ENCODE measurements at regions not wholly inside any gene's neighbourhood (a gene's known extent, or its start where the extent isn't known, plus 50 kb on each side); places are given as distances from the start of the nearest gene placed in this dataset.

DNA sequence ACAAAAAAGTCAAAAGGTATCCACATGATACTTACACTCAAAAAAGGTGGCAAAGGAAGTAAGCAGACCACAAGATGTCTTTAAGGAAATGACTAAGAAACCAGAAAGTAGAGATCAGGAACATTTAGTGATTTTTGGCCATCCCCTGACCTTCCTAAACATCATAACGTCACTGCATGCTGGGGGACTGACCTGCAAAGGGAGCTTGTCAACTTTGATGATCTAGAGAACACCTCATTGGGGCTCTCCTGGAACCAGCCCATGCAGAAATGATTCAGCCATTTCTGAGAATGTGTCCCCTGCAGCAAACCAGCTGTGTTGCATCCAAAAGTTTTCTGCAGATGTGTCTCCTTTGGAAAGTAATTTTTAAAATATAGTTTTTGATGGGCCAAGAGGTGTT is 152.2 kb upstream of the RASSF8 start:
- no peak for DNase-seq (ENCODE audit: extremely low read depth in 1 of 11, low read depth in 9 of 11, low spot score in 4 of 11)

GRCh38 chr12:25808604-25809003 is 149.9 kb upstream of the RASSF8 start:
- no peak for DNase-seq (ENCODE audit: extremely low read depth in 1 of 11, low read depth in 9 of 11, low spot score in 4 of 11)

DNA sequence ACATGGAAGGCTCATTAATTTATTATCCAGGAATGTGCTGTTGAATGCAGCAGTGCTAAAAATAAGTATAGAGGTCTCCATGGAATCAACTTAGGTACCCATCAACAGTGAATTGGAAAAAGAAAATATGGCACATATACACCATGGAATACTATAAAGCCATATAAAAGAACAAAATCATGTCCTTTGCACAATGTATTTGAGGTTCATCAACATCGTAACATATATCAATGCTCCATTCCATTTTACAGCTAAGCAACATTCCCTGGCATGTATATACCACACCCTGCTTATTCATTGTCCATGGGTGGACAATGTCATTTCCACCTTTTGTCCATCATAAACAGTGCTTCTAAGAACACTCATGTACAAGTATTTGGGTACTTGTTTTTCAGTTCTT is 147.8 kb upstream of the RASSF8 start:
- DNase-seq (ENCODE audit: extremely low read depth in 1 of 11, low read depth in 9 of 11, low spot score in 4 of 11), result no peak

GRCh38 chr12:25811656-25812126 is 146.8 kb upstream of the RASSF8 start:
- no peak for DNase-seq (ENCODE audit: extremely low read depth in 1 of 11, low read depth in 9 of 11, low spot score in 4 of 11)

GRCh38 chr12:25812295-25812694 is 146.2 kb upstream of the RASSF8 start:
- no peak for DNase-seq (ENCODE audit: extremely low read depth in 1 of 11, low read depth in 9 of 11, low spot score in 4 of 11)

- no peak for DNase-seq (ENCODE audit: extremely low read depth in 1 of 11, low read depth in 9 of 11, low spot score in 4 of 11)
These were observed 144.6 kb upstream of the RASSF8 start for GRCh38 chr12:25813843-25814242.

GRCh38 chr12:25816637-25817036 is 141.8 kb upstream of the RASSF8 start:
- DNase-seq (ENCODE audit: extremely low read depth in 1 of 11, low read depth in 9 of 11, low spot score in 4 of 11), result no peak

DNA sequence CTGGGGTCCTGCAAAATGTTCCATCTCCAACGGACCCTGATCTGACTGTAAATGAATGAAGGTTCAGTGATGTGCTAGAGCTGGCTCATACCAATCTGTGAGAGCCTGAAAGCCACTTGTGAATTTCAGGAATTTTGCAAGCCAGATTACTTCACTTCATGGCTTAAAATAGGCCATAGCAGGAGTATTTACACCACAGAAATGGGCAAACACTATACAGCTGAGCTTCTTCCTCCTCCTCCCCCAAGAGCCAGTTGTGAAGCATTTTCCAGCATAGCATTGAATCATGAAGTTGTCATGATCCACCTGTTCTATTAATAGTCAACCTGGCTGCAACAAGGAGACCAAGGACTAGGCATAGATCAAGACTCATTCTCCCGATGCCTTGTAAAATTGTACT is 141.3 kb upstream of the RASSF8 start:
- DNase-seq (ENCODE audit: extremely low read depth in 1 of 11, low read depth in 9 of 11, low spot score in 4 of 11), result no peak

GRCh38 chr12:25818596-25819390 is 139.7 kb upstream of the RASSF8 start:
- no peak for DNase-seq (ENCODE audit: extremely low read depth in 1 of 11, low read depth in 9 of 11, low spot score in 4 of 11)

- DNase-seq (ENCODE audit: extremely low read depth in 1 of 11, low read depth in 9 of 11, low spot score in 4 of 11), result no peak
These were observed 138.8 kb upstream of the RASSF8 start for GRCh38 chr12:25819691-25820090.

DNA sequence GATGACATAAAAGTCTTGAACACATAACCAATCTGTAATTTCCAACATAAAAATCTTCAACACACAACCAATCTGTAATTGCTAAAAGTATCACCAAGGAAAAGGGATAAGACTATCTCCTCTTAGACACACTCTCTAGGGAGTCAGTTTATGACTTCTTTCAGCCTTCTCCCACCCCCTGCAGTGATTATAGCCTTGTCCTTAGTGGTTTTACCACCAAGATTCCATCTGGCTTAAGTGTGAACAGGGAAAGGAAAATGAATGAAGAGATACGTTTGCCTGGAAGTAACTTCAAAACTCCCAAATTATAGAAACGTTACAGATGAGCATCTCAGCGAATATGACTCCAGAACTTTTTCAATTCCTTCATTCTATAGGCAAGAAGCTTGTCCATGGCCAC is 136.2 kb upstream of the RASSF8 start:
- no peak for DNase-seq (ENCODE audit: extremely low read depth in 1 of 11, low read depth in 9 of 11, low spot score in 4 of 11)

DNA sequence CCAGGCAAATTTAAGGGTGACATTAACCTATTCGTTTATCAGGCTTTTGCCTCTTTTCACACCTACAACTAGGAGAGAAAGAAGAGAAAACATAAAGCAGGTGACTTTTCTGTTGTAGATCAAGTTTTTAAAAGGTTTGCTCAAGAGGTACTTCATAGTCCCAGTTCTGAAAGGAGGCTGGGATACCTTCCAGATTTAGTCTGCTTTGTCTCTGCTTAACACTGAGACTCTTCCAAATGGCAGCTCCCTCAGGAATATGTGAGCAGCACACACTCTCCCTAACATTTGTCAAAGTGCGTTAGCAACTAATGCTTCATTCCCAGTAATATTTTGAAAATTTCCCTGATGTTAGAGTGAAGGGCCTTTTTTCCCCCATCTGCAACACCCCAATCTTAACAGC is 133.7 kb upstream of the RASSF8 start:
- no peak for DNase-seq (ENCODE audit: extremely low read depth in 1 of 11, low read depth in 9 of 11, low spot score in 4 of 11)

- DNase-seq (ENCODE audit: extremely low read depth in 1 of 11, low read depth in 9 of 11, low spot score in 4 of 11), result no peak
These were observed 133.0 kb upstream of the RASSF8 start for GRCh38 chr12:25825446-25825845.

DNA sequence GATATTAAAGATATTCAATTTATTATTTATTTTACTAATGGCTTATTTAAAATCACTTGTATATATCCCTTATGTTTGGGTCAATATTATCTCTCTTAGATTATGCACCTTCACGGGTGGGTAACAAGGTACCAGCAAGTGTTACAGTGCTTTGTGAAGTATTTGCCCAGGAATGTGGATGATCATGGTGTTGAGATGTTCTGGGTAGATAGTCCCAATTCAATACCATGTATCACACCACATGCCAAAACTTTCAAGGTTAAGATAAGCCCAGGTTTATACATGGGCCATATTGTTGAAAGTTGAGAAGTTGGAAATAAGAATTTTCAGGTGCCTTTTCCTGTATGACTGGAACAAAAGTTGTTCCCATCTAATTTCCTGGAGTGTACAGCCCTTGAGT is 131.3 kb upstream of the RASSF8 start:
- DNase-seq (ENCODE audit: extremely low read depth in 1 of 11, low read depth in 9 of 11, low spot score in 4 of 11), result no peak

GRCh38 chr12:25827747-25828146 is 130.7 kb upstream of the RASSF8 start:
- DNase-seq (ENCODE audit: extremely low read depth in 1 of 11, low read depth in 9 of 11, low spot score in 4 of 11), result no peak

GRCh38 chr12:25828188-25828587 is 130.3 kb upstream of the RASSF8 start:
- peak in 2 of 11 donors; percentile 12 to 18 for DNase-seq (ENCODE audit: extremely low read depth in 1 of 11, low read depth in 9 of 11, low spot score in 4 of 11)

DNA sequence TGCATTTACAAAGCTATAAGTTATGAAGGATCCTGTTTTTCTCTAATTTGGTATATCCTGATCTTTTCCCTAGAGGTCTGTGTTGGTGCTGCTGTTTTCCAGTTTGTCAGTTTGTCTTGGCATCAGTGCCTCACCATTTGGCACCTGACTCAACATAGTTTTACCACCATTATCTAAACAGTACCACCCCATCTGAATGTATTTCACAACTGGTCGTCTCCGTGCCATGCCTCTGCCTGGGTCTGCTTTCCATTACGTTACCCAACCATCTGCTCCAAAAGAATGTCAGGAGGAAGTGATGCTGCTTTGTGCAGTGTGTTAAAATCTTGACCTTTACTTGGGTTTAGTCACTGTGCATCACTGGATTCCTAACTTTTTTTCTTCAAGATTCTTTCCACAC is 129.3 kb upstream of the RASSF8 start:
- no peak for DNase-seq (ENCODE audit: extremely low read depth in 1 of 11, low read depth in 9 of 11, low spot score in 4 of 11)

DNA sequence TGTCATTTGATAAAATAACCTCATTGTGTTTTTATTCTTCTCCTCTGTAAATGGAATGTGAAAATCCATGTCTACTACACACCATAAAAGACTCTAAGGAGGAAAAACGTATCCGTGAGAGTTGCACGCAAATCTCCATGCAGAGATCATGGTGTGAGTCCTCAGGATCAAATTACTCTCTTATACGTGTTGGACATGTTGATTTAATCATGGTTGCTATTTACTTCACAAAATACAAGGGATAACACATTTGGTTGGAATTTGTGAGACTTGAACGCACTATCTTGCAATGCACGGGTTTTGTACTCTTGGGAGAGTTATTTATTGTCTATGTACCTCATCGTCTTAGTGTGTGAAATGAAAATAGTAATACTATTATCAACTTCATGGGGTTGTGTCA is 128.0 kb upstream of the RASSF8 start:
- peak in 1 of 11 donors; percentile 5 for DNase-seq (ENCODE audit: extremely low read depth in 1 of 11, low read depth in 9 of 11, low spot score in 4 of 11)

DNA sequence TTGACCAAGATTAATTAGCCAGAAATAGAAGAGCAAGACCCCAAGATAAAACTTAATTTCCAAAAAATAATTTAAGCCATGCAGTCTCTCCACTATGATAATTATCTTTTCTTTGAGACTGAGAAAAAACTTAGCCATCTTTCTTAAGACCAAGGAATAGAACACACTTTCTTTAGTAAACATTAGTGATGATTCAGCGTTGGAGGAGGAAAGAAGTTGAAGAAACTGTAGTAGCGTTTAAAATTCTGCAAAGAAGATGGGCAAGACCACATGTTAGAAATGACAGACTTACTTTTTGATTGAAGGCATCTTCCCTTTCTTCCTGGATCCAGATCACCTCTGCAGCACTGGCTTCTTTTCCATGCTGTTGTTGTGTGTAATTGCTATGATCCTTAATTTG is 124.8 kb upstream of the RASSF8 start:
- DNase-seq (ENCODE audit: extremely low read depth in 1 of 11, low read depth in 9 of 11, low spot score in 4 of 11), result no peak

GRCh38 chr12:25835385-25835784 is 123.1 kb upstream of the RASSF8 start:
- DNase-seq (ENCODE audit: extremely low read depth in 1 of 11, low read depth in 9 of 11, low spot score in 4 of 11), result no peak

GRCh38 chr12:25838007-25838406 is 120.5 kb upstream of the RASSF8 start:
- DNase-seq (ENCODE audit: extremely low read depth in 1 of 11, low read depth in 9 of 11, low spot score in 4 of 11), result no peak
